GM10248 (cell line): ENCODE measurements at regions not wholly inside any gene's neighbourhood (a gene's known extent, or its start where the extent isn't known, plus 50 kb on each side); places are given as distances from the start of the nearest gene placed in this dataset.

Experiments
- CTCF ChIA-PET: fragments of 300-600 bp; sonication (Branson Sonifier 250); formaldehyde crosslinking; extraction: SDS; loops from one replicate; lab custom pipeline; 2021; ENCODE audit warnings: antibody characterized with exemption; lab: Yijun Ruan, JAX
- POLR2A ChIA-PET: fragments of 350-650 bp; sonication (Branson Sonifier 250); formaldehyde crosslinking; extraction: SDS; loops from one replicate; lab custom pipeline; 2020; ENCODE audit warnings: antibody characterized with exemption; lab: Yijun Ruan, JAX
- DNase-seq: peaks from one replicate; pipeline ENCODE4 v3.0.0; 2012; ENCODE audit errors: extremely low spot score
- CTCF ChIP-seq: IDR thresholded peaks from 2 replicates; pipeline ENCODE4 v1.5.1; 2012; ENCODE audit warnings: mild to moderate bottlenecking, low read depth; ENCODE audit errors: extremely low read depth, missing control alignments, control extremely low read depth

- peak; percentile 9 for DNase-seq
- no peak for TF ChIP-seq CTCF
- CTCF ChIA-PET = interaction anchor here (0.8 to 1.4 kb wide), 4 partner anchors 8 to 19 kb away, joined by 3 read pairs; no protein-coding TSS in a partner anchor
- POLR2A ChIA-PET = no interaction called here
Measured at GRCh38 chr10:61120805-61121204, 176.8 kb upstream of the RHOBTB1 start.

GRCh38 chr10:61119573-61119972 lies 175.6 kb upstream of the RHOBTB1 start:
- TF ChIP-seq CTCF = no peak
- POLR2A ChIA-PET = no interaction called here
- no peak for DNase-seq
- CTCF ChIA-PET = interaction anchor here (1.2 to 1.4 kb wide), 2 partner anchors 13 to 18 kb away, joined by 3 to 4 read pairs; no protein-coding TSS in a partner anchor

GRCh38 chr10:61115897-61116296 lies 171.9 kb upstream of the RHOBTB1 start:
- no peak for TF ChIP-seq CTCF
- CTCF ChIA-PET = interaction anchor here (0.6 to 1.5 kb wide), 4 partner anchors 15 to 24 kb away, joined by 3 to 4 read pairs (median 4); no protein-coding TSS in a partner anchor
- POLR2A ChIA-PET = no interaction called here

GRCh38 chr10:61112771-61113170 lies 168.8 kb upstream of the RHOBTB1 start:
- CTCF ChIA-PET = interaction anchor here (0.8 kb wide), 1 partner anchor 8 kb away, joined by 3 read pairs; no protein-coding TSS in a partner anchor
- no peak for TF ChIP-seq CTCF
- POLR2A ChIA-PET = no interaction called here
- DNase-seq = no peak

More at GRCh38 chr10:61115897-61116296, 171.9 kb upstream of the RHOBTB1 start:
- DNase-seq = no peak

- CTCF ChIA-PET = no interaction called here
Measured at GRCh38 chr10:61110936-61111335, 167.0 kb upstream of the RHOBTB1 start.

GRCh38 chr10:61110188-61110844 lies 166.3 kb upstream of the RHOBTB1 start:
- ChIA-PET CTCF (no interaction called here), POLR2A (no interaction called here)
- TF ChIP-seq CTCF = no peak
- no peak for DNase-seq

More at GRCh38 chr10:61110936-61111335, 167.0 kb upstream of the RHOBTB1 start:
- no peak for DNase-seq
- POLR2A ChIA-PET = no interaction called here
- no peak for TF ChIP-seq CTCF
